Posterior vena cava (tissue), 2 donors: ENCODE measurements at regions not wholly inside any gene's neighbourhood (a gene's known extent, or its start where the extent isn't known, plus 50 kb on each side); places are given as distances from the start of the nearest gene placed in this dataset.

Source experiments
- DNase-seq: peaks from one replicate; pipeline ENCODE4 v3.0.0-alpha.2; 2020; ENCODE audit warnings: low spot score
- intact Hi-C, 2 donors: fragments of 100-400 bp; cut with DNase I; formaldehyde crosslinking; loops; one replicate each; pipeline versions ENCODE4 v1.14.1 to v1.14.2; 2022 to 2023
- donor health status: DM: yes; HTN: yes; CAD: no.
- donor health status: DM: yes; HTN: yes; CAD: no.

DNA sequence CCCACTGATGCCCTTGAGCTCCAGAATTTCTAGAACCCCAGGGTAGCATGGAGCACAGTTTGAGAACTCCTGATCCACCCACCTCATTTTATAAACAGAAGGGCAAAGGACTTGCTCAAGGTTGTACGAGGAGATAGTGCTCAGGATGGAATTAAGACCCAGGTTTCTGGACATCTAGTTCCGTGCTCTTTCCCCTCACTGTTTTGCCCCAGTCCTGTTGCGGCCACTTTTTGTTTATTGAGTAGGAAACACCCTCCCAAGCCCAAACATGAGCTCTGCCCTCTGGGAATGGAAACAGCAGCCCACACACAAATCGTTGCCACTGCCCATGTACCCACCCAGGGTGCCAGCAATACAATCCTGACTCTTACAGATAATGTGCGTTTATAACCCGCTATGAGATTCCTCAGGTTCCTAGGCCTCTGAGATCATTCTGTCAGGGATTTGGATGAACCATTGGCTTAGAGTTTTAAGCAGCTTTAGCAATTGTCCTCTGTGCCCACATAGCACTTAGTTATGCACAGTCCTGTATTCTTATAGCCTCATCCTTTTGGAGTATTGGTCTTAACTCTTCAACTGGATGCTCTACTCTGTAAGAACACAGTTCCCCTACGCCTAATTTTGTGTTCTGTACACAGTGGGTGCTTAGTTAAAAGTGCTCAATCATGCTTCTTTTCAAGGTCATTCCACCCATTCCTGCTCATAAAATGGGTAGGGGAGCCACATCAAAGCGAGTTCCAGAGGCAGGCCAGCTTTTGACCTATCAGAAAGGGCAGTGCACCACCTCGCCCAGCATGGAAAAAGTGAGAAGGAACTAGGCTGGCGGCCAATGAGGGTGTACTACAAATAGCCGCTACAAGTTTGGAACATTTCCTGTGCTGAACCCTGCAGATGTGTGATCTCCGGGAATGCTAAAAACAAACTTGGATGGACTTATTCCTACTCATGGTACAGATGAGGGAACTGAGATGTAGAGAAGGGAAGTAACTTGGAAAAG lies 60.3 kb upstream of the IGFBP2 start:
- intact Hi-C loops, result no loop called here

GRCh38 chr2:216574046-216574445 lies 59.2 kb upstream of the IGFBP2 start:
- intact Hi-C loops, result no loop called here
- DNase-seq, result no peak

More for the DNA sequence above, 60.3 kb upstream of the IGFBP2 start:
- peak; percentile 91 for DNase-seq

DNA sequence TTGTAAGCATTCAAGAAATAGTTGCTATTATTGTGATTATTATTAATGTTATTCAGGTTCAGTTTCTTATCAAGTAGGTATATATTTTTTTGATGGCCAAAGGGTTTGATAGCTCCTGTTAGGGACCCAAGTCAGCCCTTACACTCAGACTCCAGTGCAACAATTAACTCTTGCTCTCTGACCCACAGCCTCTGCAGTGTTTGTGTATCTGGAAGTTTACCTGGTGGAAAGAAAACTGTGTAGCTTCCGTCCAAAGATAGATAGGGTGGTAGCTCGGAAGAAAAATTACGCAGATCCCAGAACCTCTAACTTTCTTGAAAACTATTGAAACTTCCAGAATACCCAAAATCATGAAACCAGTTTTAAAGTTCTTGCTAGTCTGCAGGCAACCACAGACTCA lies 58.6 kb upstream of the IGFBP2 start:
- no peak for DNase-seq
- intact Hi-C loops, result no loop called here

DNA sequence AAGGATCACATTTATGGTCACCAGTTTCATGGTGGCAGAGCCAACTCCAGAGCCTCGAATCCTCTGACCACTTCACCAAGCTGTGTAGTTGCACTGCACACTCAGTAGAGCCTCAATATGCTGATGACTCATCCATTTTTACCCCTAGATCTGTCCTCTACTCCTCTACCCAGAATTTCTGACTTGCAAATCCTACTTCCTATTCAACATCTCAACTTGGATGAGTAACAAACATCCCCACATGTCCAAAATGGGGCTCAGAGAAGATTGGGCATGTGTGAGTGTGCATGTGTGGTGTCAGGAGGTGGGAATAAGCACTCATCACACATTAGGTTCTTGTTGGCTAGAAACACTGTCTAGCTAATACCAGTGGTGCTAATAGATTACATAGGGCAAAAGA lies 57.8 kb upstream of the IGFBP2 start:
- DNase-seq, result no peak
- intact Hi-C loops, result no loop called here

GRCh38 chr2:216576616-216577015 lies 56.6 kb upstream of the IGFBP2 start:
- intact Hi-C loops, result no loop called here
- no peak for DNase-seq

DNA sequence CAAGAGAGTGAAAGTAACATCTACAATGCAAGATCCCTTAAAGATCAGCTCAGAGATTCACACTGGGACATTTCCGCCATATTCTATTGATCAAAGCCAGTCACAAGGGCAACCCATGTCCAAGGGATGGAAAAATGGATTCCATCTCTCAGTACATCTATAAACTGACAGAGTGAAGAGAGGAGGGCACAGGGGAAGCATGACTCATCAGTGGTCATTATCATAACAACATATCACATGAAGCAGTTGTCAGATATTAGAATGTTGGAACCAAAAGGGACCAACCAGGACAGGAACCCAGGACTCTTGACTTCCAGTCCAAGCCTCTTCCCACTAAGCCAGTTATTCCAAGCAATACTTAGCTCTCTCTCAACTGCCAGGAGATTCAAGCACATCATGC lies 54.9 kb upstream of the IGFBP2 start:
- DNase-seq, result no peak
- intact Hi-C loops, result no loop called here

- DNase-seq, result no peak
- intact Hi-C loops, result no loop called here
Observed at GRCh38 chr2:216583147-216583546, 50.1 kb upstream of the IGFBP2 start.
